A172 (cell line): ENCODE measurements at regions not wholly inside any gene's neighbourhood (a gene's known extent, or its start where the extent isn't known, plus 50 kb on each side); places are given as distances from the start of the nearest gene placed in this dataset.

Source experiments
- DNase-seq: peaks from one replicate; pipeline ENCODE4 v3.0.0-alpha.2; 2015; ENCODE audit warnings: low spot score

DNA sequence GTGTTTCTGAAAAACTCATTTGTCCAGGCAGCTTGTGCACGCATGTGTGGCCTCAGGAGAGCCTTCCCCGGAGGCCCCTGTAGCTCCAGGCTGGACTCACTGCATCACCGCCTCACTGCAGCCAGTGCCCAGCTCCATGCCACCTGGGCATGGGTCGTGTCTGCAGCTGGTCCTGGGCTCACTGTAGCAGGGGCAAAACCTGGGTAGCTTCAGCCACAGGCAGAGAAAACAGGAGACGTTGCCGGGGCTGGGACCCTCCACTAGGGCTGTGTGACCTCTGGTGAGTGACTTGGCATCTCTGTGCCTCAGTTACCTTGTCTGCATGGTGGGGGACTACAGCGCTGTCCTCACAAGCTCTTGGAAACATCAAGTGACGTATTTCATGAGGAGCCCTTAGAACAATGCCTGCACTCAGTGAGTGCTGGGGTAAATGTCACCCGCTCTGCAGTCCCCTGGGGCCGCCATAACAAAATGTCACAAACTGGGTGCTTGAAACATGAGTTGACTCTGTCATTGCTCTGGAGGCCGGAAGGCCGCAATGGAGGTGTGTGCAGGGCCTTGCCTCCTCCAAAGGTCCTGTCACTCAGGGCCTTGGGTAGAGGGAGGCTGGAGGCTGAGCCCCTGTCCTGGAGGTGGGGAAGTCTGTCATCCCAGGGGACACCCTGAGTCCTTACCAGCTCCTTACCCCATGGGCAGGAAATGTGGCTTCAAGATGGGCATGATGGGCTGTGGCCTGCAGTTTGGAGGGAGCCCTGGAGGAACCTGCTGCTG lies 488.7 kb downstream of the TBC1D22A start:
- DNase-seq, result no peak

DNA sequence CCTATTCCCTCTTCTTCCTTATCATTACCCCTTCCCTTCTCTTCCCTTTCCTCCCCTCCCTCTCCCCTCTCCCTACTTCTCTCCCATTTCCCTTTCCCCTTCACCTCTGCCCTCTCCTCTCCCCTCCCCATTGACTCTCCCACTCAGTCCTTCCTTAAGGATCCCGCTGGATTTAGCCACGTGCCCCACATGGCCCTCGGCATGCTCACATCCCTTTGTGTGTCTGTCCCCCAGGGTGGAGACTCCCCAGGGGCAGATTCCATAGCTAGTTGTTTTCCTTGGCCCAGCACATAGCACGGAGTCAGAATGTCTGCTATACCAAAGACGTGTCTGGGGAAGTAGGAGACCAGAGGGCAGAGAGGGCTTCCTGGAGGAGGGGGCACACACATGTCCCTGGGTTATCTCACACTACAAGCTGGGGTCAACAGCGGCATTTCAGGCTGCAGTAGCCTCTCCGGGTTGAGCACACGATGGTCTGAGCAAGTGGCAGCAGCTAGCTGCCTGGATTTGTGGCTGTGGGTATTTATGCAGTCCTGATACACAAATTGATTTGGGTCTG lies 487.0 kb downstream of the TBC1D22A start:
- DNase-seq, result no peak

DNA sequence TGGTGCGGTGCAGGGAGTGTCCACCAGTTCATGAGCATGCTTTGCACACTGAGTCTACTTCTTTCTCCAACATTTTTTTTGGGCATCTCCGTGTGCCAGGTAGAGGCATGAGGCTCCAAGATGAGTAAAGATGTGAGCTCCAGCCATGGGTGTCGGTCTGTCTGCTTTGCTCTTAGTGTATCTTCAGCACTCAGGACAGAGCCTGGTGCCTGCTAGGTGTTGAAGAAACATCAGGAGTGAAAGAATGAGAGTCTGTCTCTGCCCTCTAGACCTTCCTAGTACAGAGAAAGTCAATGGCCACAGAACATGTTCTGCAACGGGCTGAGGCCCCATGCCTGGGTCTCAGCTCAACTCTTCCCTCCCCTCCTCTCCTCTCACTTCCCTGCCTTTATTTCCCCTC lies 486.5 kb downstream of the TBC1D22A start:
- no peak for DNase-seq

DNA sequence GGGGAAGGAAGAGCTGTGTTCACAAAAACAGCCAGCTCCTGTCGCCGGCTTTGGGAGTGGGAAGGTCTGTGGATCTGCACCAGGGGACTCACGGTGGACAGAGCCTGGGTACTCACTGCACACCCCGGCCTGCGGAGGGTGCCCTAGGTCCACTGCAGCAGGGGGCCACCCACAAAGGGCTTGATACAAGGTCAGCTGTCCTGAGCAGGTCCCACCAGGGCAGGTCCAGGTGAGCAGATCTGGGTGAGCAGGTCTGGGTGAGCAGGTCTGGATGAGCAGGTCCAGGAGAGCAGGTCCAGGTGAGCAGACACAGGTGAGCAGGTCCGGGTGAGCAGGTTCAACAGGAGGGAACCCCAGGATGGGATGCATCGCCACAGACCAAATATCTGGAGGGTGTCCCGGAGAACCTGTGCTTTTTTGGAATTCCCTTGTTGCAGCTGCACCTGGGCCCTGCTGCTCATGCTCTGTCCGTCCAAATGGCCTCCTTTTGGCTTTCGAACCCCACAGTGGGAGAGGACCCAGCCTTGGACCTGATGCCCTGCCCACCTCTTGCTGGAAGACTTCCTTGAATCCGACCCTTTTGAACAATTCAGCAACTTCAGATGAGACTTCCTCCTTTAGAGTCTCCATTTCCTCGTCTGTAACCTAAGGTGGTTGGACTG lies 485.3 kb downstream of the TBC1D22A start:
- no peak for DNase-seq

DNA sequence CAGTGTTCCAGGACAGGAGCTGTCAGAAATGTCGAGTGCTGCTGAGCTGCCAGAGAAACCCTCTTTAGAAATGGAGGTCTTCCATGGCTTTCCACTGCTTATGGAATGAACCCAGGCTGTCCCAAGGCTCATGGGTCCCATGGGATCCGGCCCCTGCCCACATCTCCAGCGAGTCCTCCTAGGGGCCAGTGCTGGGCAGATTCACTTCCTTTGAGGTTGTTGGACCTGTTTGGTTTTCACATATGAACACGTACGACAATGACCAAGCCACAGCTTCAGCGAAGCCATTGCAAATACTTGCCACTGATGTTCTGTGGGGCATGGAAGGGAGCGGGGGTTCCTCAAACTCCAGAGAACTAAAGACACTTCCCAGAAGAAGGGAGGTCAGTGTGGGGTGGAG lies 483.3 kb downstream of the TBC1D22A start:
- no peak for DNase-seq

- no peak for DNase-seq
Measured at GRCh38 chr22:47245286-47245685, 482.8 kb downstream of the TBC1D22A start.

- no peak for DNase-seq
Measured at GRCh38 chr22:47240116-47240515, 477.7 kb downstream of the TBC1D22A start.

DNA sequence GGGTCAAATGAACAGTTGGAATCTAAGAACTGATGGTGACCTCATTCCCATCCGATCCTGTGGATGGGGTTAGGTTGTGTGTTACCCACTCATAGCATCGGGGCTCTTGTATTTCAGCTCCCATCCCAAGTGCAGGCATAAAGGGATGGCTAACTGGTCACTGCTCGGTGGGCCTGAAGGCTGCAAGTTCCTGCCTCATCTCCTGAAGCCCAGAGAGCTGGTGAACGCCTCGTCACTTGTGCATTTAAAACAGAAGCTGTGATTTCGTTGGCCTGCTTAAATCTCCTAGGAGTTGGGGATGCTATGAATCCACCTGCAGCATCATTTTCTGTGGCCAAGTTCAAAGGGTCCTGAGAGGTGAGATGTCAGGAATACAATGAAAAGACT lies 477.0 kb downstream of the TBC1D22A start:
- DNase-seq, result no peak

GRCh38 chr22:47238690-47239473 lies 476.4 kb downstream of the TBC1D22A start:
- DNase-seq, result no peak

DNA sequence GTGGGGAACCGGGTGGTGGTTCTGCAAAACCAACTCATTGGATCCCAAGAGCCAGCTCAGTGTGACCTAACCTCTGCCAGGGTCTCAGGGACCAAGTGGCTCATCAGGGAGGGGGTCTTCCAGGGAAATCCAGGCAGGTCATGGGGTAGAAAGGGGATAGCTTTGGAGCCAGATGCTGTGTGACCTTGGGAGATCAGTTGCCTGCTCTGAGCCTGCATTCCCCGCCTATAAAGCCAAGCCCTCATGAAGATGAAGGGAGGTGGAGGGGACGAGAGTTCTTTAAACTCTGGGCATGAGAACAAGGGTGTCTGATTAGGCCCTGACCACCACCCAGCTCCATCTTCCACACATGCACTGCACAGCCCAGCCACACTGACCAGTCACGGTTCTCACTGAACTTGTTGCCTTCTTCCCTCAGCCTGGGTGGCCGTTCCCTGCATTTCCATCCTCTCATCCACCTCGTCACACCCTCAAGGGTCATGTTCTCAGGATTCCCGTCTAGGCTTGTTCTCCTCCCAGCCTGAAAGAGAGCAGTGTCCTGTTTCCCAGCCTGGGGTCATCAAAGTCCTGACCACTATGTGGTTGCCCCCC lies 475.5 kb downstream of the TBC1D22A start:
- no peak for DNase-seq

- no peak for DNase-seq
Measured at GRCh38 chr22:47236718-47237117, 474.3 kb downstream of the TBC1D22A start.

GRCh38 chr22:47236161-47236560 lies 473.7 kb downstream of the TBC1D22A start:
- DNase-seq, result no peak

DNA sequence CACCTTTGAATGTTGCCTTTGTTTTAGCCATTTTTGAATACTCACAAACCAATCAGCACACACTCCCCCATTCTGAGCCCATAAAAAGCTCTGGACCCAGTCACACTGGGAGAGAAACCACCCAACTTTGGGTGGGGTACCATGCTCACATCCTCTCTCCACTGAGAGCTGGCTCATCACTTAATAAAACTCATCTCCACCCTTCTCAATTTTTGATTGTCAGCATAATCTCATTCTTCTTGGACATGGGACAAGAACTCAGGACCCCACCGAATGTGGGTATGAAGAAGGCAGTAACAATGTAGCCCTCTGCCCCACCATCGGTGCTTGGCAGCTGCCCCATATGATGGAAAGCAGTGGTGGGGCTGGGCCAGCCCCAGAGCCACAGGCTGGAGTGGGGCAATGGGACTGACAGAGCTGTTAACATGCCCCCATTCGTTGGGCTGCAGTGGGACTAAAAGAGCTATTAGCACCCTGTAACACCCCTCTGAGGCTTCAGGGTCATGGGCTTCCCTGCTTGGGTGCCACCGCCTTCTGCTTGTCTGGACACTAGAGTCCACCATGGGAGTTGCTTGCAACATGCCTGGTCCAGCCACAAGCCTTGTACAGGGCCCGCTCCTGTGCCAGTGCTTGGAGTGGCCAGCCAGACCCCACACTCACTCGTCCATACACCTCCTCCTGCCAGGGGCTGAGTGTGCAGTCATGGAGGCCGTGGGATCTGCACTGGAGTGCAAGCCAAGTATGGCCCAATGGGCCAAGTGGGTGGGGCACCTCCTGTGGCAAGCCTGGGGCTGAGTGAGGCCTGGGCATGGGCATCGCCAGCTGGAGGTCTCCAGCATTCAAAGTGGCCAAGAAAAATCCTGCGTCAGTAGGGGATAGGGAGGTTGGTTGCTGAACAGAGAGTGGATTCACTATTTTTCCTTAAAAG lies 471.1 kb downstream of the TBC1D22A start:
- DNase-seq, result no peak

DNA sequence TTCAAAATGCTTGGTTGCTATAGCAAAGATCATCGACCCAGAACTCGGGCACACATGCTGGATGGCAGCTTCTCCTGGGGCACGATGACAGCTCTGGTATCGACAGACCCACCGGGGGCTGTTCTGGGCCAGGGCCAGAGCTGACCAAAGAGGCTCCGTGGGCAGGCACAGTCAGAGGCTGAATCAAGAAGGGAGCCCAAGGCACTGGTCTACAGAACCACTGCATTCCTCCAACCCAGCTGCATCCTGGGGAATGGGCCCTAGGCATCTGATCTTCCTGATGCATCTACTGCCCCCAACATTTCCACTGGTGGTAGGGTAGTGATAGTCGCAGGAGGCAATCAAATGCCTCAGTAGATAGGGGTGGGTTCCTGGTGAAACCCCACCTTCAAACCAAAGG lies 470.3 kb downstream of the TBC1D22A start:
- DNase-seq, result no peak

- DNase-seq, result no peak
Measured at GRCh38 chr22:47232197-47232596, 469.7 kb downstream of the TBC1D22A start.

GRCh38 chr22:47231759-47232158 lies 469.3 kb downstream of the TBC1D22A start:
- no peak for DNase-seq

GRCh38 chr22:47230741-47231140 lies 468.3 kb downstream of the TBC1D22A start:
- no peak for DNase-seq

- DNase-seq, result no peak
Measured at GRCh38 chr22:47230251-47230650, 467.8 kb downstream of the TBC1D22A start.

GRCh38 chr22:47228767-47229166 lies 466.3 kb downstream of the TBC1D22A start:
- no peak for DNase-seq

GRCh38 chr22:47225931-47226633 lies 463.6 kb downstream of the TBC1D22A start:
- no peak for DNase-seq
